Peyer's patch (tissue), 4 donors: ENCODE measurements at regions not wholly inside any gene's neighbourhood (a gene's known extent, or its start where the extent isn't known, plus 50 kb on each side); places are given as distances from the start of the nearest gene placed in this dataset.

Experiments used
- POLR2A ChIP-seq, 2 donors: fragments of 450-650 bp; IDR thresholded peaks; one replicate each; pipeline ENCODE4 v1.5.1; 2017; ENCODE audit warnings: antibody characterized with exemption in 2 of 2, mild to moderate bottlenecking in 2 of 2, moderate library complexity in 2 of 2
- TF ChIP-seq, protein P1 (sequence below), 6 experiments: fragments of 450-650 bp in 4 of 6; fragments of 200-600 bp in 2 of 6; sonication (generic) in 1 of 6; IDR thresholded peaks; one replicate each; pipeline ENCODE4 v1.5.1; 2017 to 2019; ENCODE audit warnings: antibody characterized with exemption in 6 of 6, mild to moderate bottlenecking in 3 of 6, moderate library complexity in 1 of 6

DNA sequence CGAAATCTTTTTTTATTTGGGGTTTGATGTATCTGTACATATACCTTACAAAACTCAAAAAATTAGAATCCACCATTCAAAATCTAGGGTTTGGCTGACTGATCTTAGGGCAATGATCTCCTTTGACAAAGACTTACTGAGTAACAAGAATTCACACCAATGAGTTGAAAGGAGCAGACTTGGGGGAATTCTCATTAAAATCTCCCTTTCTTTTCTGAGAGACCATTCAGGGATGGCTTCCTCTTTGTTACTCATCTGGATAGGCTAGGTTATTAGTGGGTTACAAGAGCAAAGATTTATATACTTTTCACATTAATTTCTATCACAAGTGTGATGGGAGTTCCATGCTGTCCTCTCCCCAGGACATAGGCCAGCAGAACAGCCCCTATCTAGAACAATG, 661.0 kb downstream of the KCTD16 start:
- TF ChIP-seq, protein P1, sequence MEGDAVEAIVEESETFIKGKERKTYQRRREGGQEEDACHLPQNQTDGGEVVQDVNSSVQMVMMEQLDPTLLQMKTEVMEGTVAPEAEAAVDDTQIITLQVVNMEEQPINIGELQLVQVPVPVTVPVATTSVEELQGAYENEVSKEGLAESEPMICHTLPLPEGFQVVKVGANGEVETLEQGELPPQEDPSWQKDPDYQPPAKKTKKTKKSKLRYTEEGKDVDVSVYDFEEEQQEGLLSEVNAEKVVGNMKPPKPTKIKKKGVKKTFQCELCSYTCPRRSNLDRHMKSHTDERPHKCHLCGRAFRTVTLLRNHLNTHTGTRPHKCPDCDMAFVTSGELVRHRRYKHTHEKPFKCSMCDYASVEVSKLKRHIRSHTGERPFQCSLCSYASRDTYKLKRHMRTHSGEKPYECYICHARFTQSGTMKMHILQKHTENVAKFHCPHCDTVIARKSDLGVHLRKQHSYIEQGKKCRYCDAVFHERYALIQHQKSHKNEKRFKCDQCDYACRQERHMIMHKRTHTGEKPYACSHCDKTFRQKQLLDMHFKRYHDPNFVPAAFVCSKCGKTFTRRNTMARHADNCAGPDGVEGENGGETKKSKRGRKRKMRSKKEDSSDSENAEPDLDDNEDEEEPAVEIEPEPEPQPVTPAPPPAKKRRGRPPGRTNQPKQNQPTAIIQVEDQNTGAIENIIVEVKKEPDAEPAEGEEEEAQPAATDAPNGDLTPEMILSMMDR (IDR thresholded peaks at IDR 0.05) = no peak
- no peak for TF ChIP-seq POLR2A (IDR thresholded peaks at IDR 0.05)
